Naive thymus-derived CD8-positive, alpha-beta T cell (primary cell): ENCODE measurements at regions not wholly inside any gene's neighbourhood (a gene's known extent, or its start where the extent isn't known, plus 50 kb on each side); places are given as distances from the start of the nearest gene placed in this dataset.
A peak's percentile ranks its signal among the peaks of the same experiment; 100 is the strongest.
"Not testable (repeated sequence)": the region's sequence is repeated elsewhere in the genome, so short reads cannot be mapped to it uniquely, and the experiment has no call there.

Source experiments
- ATAC-seq, 2 donors: fragments of 150-1000 bp; cut with Tn5 transposase in 1 of 2; sonication (Bioruptor Pico), chemical (Tn5 transposase) in 1 of 2; 1 replicate in 1 of 2; 2 replicates in 1 of 2; pipeline ENCODE4 v1.10.0; 2021; ENCODE audit warnings: mild to moderate bottlenecking in 2 of 2, moderate library complexity in 2 of 2
- POLR2A ChIA-PET: fragments of 350-600 bp; sonication (Branson Sonifier 250); formaldehyde crosslinking; loops from one replicate; lab custom pipeline; 2021; ENCODE audit warnings: antibody characterized with exemption; lab: Charles Lee
- DNase-seq, 10 donors: peaks; one replicate each; pipeline versions ENCODE4 v3.0.0 to v3.0.0-alpha.2; 2020 to 2022
- H3K27ac Mint-ChIP-seq, 10 donors: one replicate each; pipeline ENCODE4 v1.8.0; 2020 to 2022; ENCODE audit warnings: mild to moderate bottlenecking in 10 of 10, mixed read lengths in 10 of 10, moderate library complexity in 4 of 10, inconsistent platforms in 1 of 10
- H3K27me3 Mint-ChIP-seq, 5 donors: one replicate each; pipeline ENCODE4 v1.8.0; 2021 to 2022; ENCODE audit warnings: mixed read lengths in 5 of 5
- H3K36me3 Mint-ChIP-seq, 3 donors: one replicate each; pipeline ENCODE4 v1.8.0; 2020 to 2022; ENCODE audit warnings: mixed read lengths in 3 of 3, mild to moderate bottlenecking in 2 of 3, inconsistent platforms in 1 of 3
- H3K4me1 Mint-ChIP-seq, 4 donors: one replicate each; pipeline ENCODE4 v1.8.0; 2021 to 2022; ENCODE audit warnings: mixed read lengths in 4 of 4
- H3K4me3 Mint-ChIP-seq, 10 donors: one replicate each; pipeline ENCODE4 v1.8.0; 2020 to 2022; ENCODE audit warnings: mild to moderate bottlenecking in 10 of 10, mixed read lengths in 10 of 10, moderate library complexity in 6 of 10, inconsistent platforms in 1 of 10
- H3K9me3 Mint-ChIP-seq, 9 donors: one replicate each; pipeline ENCODE4 v1.8.0; 2020 to 2022; ENCODE audit warnings: mixed read lengths in 9 of 9, mild to moderate bottlenecking in 3 of 9, inconsistent platforms in 1 of 9, moderate library complexity in 1 of 9

- Mint-ChIP-seq H3K27me3 (peaks cover 7 to 23% (median 10%) of the 10 kb centered on the region in 5 donors), H3K4me1 (no peaks in the 10 kb centered on the region), H3K36me3 (peaks cover 0 to 24% (median 0%) of the 10 kb centered on the region in 3 donors), H3K27ac (no peak overlapping the region), H3K4me3 (no peak overlapping the region), H3K9me3 (peaks cover 3 to 38% (median 11%) of the 10 kb centered on the region in 9 donors)
- no peak for DNase-seq
- POLR2A ChIA-PET: no interaction called here
- ATAC-seq: no peak
Measured at GRCh38 chr13:26878438-26878837, 117.9 kb upstream of the GPR12 start.

GRCh38 chr13:26873386-26873698 is 112.8 kb upstream of the GPR12 start:
- no peak for ATAC-seq
- no peaks in the 10 kb centered on the region for H3K4me1 Mint-ChIP-seq
- peaks cover 0 to 21% (median 0%) of the 10 kb centered on the region in 3 donors for H3K36me3 Mint-ChIP-seq

GRCh38 chr13:26872525-26873385 is 112.2 kb upstream of the GPR12 start:
- Mint-ChIP-seq H3K9me3 (peaks cover 1 to 28% (median 9%) of the 10 kb centered on the region in 9 donors), H3K36me3 (peaks cover 0 to 18% (median 0%) of the 10 kb centered on the region in 3 donors), H3K27ac (no peak overlapping the region), H3K27me3 (peaks cover 6 to 26% (median 18%) of the 10 kb centered on the region in 5 donors), H3K4me1 (no peaks in the 10 kb centered on the region), H3K4me3 (no peak overlapping the region)
- peak in 8 of 10 donors; percentile 14 to 49 (median 39) for DNase-seq
- ATAC-seq: no peak
- POLR2A ChIA-PET: no interaction called here

More at GRCh38 chr13:26873386-26873698, 112.8 kb upstream of the GPR12 start:
- H3K4me3 Mint-ChIP-seq: no peak overlapping the region
- H3K27ac Mint-ChIP-seq: no peak overlapping the region
- POLR2A ChIA-PET: no interaction called here
- peaks cover 3 to 33% (median 10%) of the 10 kb centered on the region in 9 donors for H3K9me3 Mint-ChIP-seq
- peaks cover 6 to 32% (median 18%) of the 10 kb centered on the region in 5 donors for H3K27me3 Mint-ChIP-seq
- DNase-seq: no peak

GRCh38 chr13:26867451-26868091 is 107.0 kb upstream of the GPR12 start:
- peaks cover 0 to 4% (median 0%) of the 10 kb centered on the region in 9 donors for H3K9me3 Mint-ChIP-seq
- no peak overlapping the region for H3K4me3 Mint-ChIP-seq
- peak in 1 of 10 donors; percentile 16 for DNase-seq
- H3K27me3 Mint-ChIP-seq: peaks cover 3 to 21% (median 10%) of the 10 kb centered on the region in 5 donors
- no peaks in the 10 kb centered on the region for H3K36me3 Mint-ChIP-seq
- H3K27ac Mint-ChIP-seq: no peak overlapping the region
- POLR2A ChIA-PET: no interaction called here
- no peak for ATAC-seq
- no peaks in the 10 kb centered on the region for H3K4me1 Mint-ChIP-seq

- no peak for ATAC-seq
- POLR2A ChIA-PET: no interaction called here
- Mint-ChIP-seq H3K9me3 (peaks cover 0 to 10% (median 0%) of the 10 kb centered on the region in 9 donors), H3K36me3 (peaks cover 0 to 5% (median 0%) of the 10 kb centered on the region in 3 donors), H3K27ac (no peak overlapping the region), H3K27me3 (peaks cover 14 to 43% (median 24%) of the 10 kb centered on the region in 5 donors), H3K4me3 (no peak overlapping the region), H3K4me1 (no peaks in the 10 kb centered on the region)
- no peak for DNase-seq
Measured at GRCh38 chr13:26864576-26864975, 104.0 kb upstream of the GPR12 start.

GRCh38 chr13:26861941-26862340 is 101.4 kb upstream of the GPR12 start:
- Mint-ChIP-seq H3K36me3 (peaks cover 0 to 5% (median 0%) of the 10 kb centered on the region in 3 donors), H3K9me3 (peaks cover 0 to 10% (median 0%) of the 10 kb centered on the region in 9 donors), H3K27me3 (peaks cover 21 to 65% (median 33%) of the 10 kb centered on the region in 5 donors), H3K4me1 (no peaks in the 10 kb centered on the region), H3K4me3 (no peak overlapping the region), H3K27ac (no peak overlapping the region)
- ATAC-seq (no peak), DNase-seq (no peak)
- POLR2A ChIA-PET: no interaction called here

- peaks cover 17 to 74% (median 48%) of the 10 kb centered on the region in 5 donors for H3K27me3 Mint-ChIP-seq
- ATAC-seq: no peak
Measured at GRCh38 chr13:26855921-26856320, 95.3 kb upstream of the GPR12 start.

GRCh38 chr13:26855071-26855470 is 94.5 kb upstream of the GPR12 start:
- DNase-seq (no peak), ATAC-seq (no peak)
- Mint-ChIP-seq H3K36me3 (peaks cover 0 to 4% (median 0%) of the 10 kb centered on the region in 3 donors), H3K9me3 (peaks cover 0 to 6% (median 0%) of the 10 kb centered on the region in 9 donors), H3K4me3 (no peak overlapping the region), H3K27ac (no peak overlapping the region), H3K4me1 (no peaks in the 10 kb centered on the region), H3K27me3 (peaks cover 16 to 74% (median 46%) of the 10 kb centered on the region in 5 donors)
- POLR2A ChIA-PET: no interaction called here

More at GRCh38 chr13:26855921-26856320, 95.3 kb upstream of the GPR12 start:
- peaks cover 0 to 5% (median 0%) of the 10 kb centered on the region in 3 donors for H3K36me3 Mint-ChIP-seq
- no peak overlapping the region for H3K27ac Mint-ChIP-seq
- POLR2A ChIA-PET: no interaction called here
- no peaks in the 10 kb centered on the region for H3K4me1 Mint-ChIP-seq
- no peak overlapping the region for H3K4me3 Mint-ChIP-seq
- H3K9me3 Mint-ChIP-seq: peaks cover 0 to 10% (median 0%) of the 10 kb centered on the region in 9 donors
- no peak for DNase-seq

GRCh38 chr13:26853323-26853722 is 92.7 kb upstream of the GPR12 start:
- Mint-ChIP-seq H3K36me3 (no peaks in the 10 kb centered on the region), H3K27me3 (peaks cover 11 to 65% (median 35%) of the 10 kb centered on the region in 5 donors), H3K27ac (no peak overlapping the region), H3K4me3 (no peak overlapping the region), H3K9me3 (peaks cover 0 to 5% (median 0%) of the 10 kb centered on the region in 9 donors), H3K4me1 (no peaks in the 10 kb centered on the region)
- no peak for ATAC-seq
- POLR2A ChIA-PET: no interaction called here
- no peak for DNase-seq

GRCh38 chr13:26847281-26847680 is 86.7 kb upstream of the GPR12 start:
- H3K27me3 Mint-ChIP-seq: peaks cover 8 to 47% (median 20%) of the 10 kb centered on the region in 5 donors
- no peaks in the 10 kb centered on the region for H3K36me3 Mint-ChIP-seq
- no peak overlapping the region for H3K27ac Mint-ChIP-seq
- POLR2A ChIA-PET: no interaction called here
- peaks cover 0 to 5% (median 0%) of the 10 kb centered on the region in 9 donors for H3K9me3 Mint-ChIP-seq
- ATAC-seq (no peak), DNase-seq (no peak)
- no peaks in the 10 kb centered on the region for H3K4me1 Mint-ChIP-seq
- H3K4me3 Mint-ChIP-seq: no peak overlapping the region

GRCh38 chr13:26845063-26845462 is 84.5 kb upstream of the GPR12 start:
- DNase-seq, ATAC-seq, H3K27ac Mint-ChIP-seq, H3K4me1 Mint-ChIP-seq, H3K9me3 Mint-ChIP-seq, POLR2A ChIA-PET, H3K4me3 Mint-ChIP-seq, H3K36me3 Mint-ChIP-seq: not testable (repeated sequence)
- peaks cover 0 to 42% (median 16%) of the 10 kb centered on the region in 5 donors for H3K27me3 Mint-ChIP-seq

GRCh38 chr13:26839682-26840081 is 79.1 kb upstream of the GPR12 start:
- Mint-ChIP-seq H3K27me3 (peaks cover 10 to 41% (median 11%) of the 10 kb centered on the region in 5 donors), H3K27ac (no peak overlapping the region), H3K9me3 (peaks cover 0 to 7% (median 0%) of the 10 kb centered on the region in 9 donors), H3K36me3 (no peaks in the 10 kb centered on the region), H3K4me3 (no peak overlapping the region), H3K4me1 (no peaks in the 10 kb centered on the region)
- POLR2A ChIA-PET: no interaction called here
- ATAC-seq (no peak), DNase-seq (no peak)

- DNase-seq (no peak), ATAC-seq (no peak)
- peaks cover 10 to 41% (median 11%) of the 10 kb centered on the region in 5 donors for H3K27me3 Mint-ChIP-seq
- H3K9me3 Mint-ChIP-seq: peaks cover 0 to 4% (median 0%) of the 10 kb centered on the region in 9 donors
- no peak overlapping the region for H3K27ac Mint-ChIP-seq
- H3K36me3 Mint-ChIP-seq: no peaks in the 10 kb centered on the region
- no peak overlapping the region for H3K4me3 Mint-ChIP-seq
- POLR2A ChIA-PET: no interaction called here
- H3K4me1 Mint-ChIP-seq: no peaks in the 10 kb centered on the region
Measured at GRCh38 chr13:26838821-26839220, 78.2 kb upstream of the GPR12 start.
